Chondrocyte (in vitro differentiated cells): ENCODE measurements at regions not wholly inside any gene's neighbourhood (a gene's known extent, or its start where the extent isn't known, plus 50 kb on each side); places are given as distances from the start of the nearest gene placed in this dataset.

Source experiments
- DNase-seq: peaks from one replicate; pipeline ENCODE4 v3.0.0; 2021; ENCODE audit warnings: mixed read lengths, low spot score
- H3K27ac Mint-ChIP-seq: one replicate; pipeline ENCODE4 v1.8.0; 2021; ENCODE audit warnings: mild to moderate bottlenecking, moderate library complexity, mixed read lengths; ENCODE audit not compliant: unreplicated experiment
- H3K27me3 Mint-ChIP-seq: 2 replicates; pipeline ENCODE4 v1.8.0; 2021; ENCODE audit warnings: low read depth, mixed read lengths
- H3K36me3 Mint-ChIP-seq: 2 replicates; pipeline ENCODE4 v1.8.0; 2021; ENCODE audit warnings: low read depth, mixed read lengths
- H3K4me1 Mint-ChIP-seq: 2 replicates; pipeline ENCODE4 v1.8.0; 2021; ENCODE audit warnings: low read depth, mild to moderate bottlenecking, mixed read lengths
- H3K4me3 Mint-ChIP-seq: one replicate; pipeline ENCODE4 v1.8.0; 2021; ENCODE audit warnings: mild to moderate bottlenecking, moderate library complexity, mixed read lengths; ENCODE audit not compliant: unreplicated experiment
- H3K9me3 Mint-ChIP-seq: 2 replicates; pipeline ENCODE4 v1.8.0; 2021; ENCODE audit warnings: low read depth, mixed read lengths
- TF ChIP-seq, protein P1 (sequence below): fragments of 200-600 bp; sonication (generic); IDR thresholded peaks from 2 replicates; pipeline ENCODE4 v1.5.0; 2021; ENCODE audit warnings: antibody characterized with exemption, mild to moderate bottlenecking, moderate library complexity

DNA sequence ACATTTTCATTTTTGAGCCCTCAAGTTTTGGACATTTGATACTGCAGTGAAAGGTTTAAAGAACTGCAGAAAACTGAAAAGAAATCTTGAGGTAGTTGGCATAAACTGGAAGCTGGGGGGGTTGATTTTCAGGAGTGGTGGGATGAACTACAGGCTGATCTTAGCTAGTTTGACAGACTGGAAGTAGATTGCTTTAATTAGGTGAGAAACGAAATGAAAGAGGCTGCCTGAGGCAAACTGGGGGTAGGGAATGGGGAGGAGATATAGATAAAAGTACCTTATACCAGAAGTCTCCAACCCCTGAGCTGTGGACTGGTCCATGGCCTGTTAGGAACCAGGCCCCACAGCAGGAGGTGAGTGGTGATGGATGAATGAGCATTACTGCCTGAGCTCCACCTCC, 101.4 kb upstream of the SPEF2 start:
- H3K9me3 Mint-ChIP-seq = peaks cover 8% of the 10 kb centered on the region
- no peak overlapping the region for H3K27ac Mint-ChIP-seq
- peaks cover 4% of the 10 kb centered on the region for H3K27me3 Mint-ChIP-seq
- TF ChIP-seq, protein P1, sequence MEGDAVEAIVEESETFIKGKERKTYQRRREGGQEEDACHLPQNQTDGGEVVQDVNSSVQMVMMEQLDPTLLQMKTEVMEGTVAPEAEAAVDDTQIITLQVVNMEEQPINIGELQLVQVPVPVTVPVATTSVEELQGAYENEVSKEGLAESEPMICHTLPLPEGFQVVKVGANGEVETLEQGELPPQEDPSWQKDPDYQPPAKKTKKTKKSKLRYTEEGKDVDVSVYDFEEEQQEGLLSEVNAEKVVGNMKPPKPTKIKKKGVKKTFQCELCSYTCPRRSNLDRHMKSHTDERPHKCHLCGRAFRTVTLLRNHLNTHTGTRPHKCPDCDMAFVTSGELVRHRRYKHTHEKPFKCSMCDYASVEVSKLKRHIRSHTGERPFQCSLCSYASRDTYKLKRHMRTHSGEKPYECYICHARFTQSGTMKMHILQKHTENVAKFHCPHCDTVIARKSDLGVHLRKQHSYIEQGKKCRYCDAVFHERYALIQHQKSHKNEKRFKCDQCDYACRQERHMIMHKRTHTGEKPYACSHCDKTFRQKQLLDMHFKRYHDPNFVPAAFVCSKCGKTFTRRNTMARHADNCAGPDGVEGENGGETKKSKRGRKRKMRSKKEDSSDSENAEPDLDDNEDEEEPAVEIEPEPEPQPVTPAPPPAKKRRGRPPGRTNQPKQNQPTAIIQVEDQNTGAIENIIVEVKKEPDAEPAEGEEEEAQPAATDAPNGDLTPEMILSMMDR = no peak
- DNase-seq = no peak
- H3K4me1 Mint-ChIP-seq = no peaks in the 10 kb centered on the region
- H3K36me3 Mint-ChIP-seq = no peaks in the 10 kb centered on the region
- no peak overlapping the region for H3K4me3 Mint-ChIP-seq

- no peak for DNase-seq
- TF ChIP-seq, protein P1 = no peak
- Mint-ChIP-seq H3K27me3 (peaks cover 2% of the 10 kb centered on the region), H3K4me3 (no peak overlapping the region), H3K27ac (no peak overlapping the region), H3K36me3 (no peaks in the 10 kb centered on the region), H3K9me3 (peaks cover 18% of the 10 kb centered on the region), H3K4me1 (no peaks in the 10 kb centered on the region)
These were observed 104.1 kb upstream of the SPEF2 start for GRCh38 chr5:35513612-35514011.

- no peak for DNase-seq
- Mint-ChIP-seq H3K27me3 (no peaks in the 10 kb centered on the region), H3K4me3 (no peak overlapping the region), H3K36me3 (no peaks in the 10 kb centered on the region), H3K27ac (no peak overlapping the region), H3K4me1 (no peaks in the 10 kb centered on the region), H3K9me3 (peaks cover 31% of the 10 kb centered on the region)
- TF ChIP-seq, protein P1 = no peak
These were observed 115.5 kb upstream of the SPEF2 start for GRCh38 chr5:35502206-35502605.

- H3K9me3 Mint-ChIP-seq = peaks cover under 1% of the 10 kb centered on the region
- no peak overlapping the region for H3K27ac Mint-ChIP-seq
- no peaks in the 10 kb centered on the region for H3K36me3 Mint-ChIP-seq
- H3K4me1 Mint-ChIP-seq = no peaks in the 10 kb centered on the region
- peaks cover 5% of the 10 kb centered on the region for H3K27me3 Mint-ChIP-seq
- H3K4me3 Mint-ChIP-seq = no peak overlapping the region
- DNase-seq = no peak
- TF ChIP-seq, protein P1 = no peak
These were observed 128.9 kb upstream of the SPEF2 start for GRCh38 chr5:35488791-35489190.

- no peak overlapping the region for H3K27ac Mint-ChIP-seq
These were observed 129.6 kb upstream of the SPEF2 start for GRCh38 chr5:35488055-35488454.

More at GRCh38 chr5:35488055-35488454, 129.6 kb upstream of the SPEF2 start:
- no peak for DNase-seq
- H3K4me3 Mint-ChIP-seq = no peak overlapping the region
- peaks cover 5% of the 10 kb centered on the region for H3K27me3 Mint-ChIP-seq
- peaks cover 2% of the 10 kb centered on the region for H3K4me1 Mint-ChIP-seq
- H3K9me3 Mint-ChIP-seq = no peaks in the 10 kb centered on the region
- TF ChIP-seq, protein P1 = no peak
- no peaks in the 10 kb centered on the region for H3K36me3 Mint-ChIP-seq
